Thoracic aorta (tissue), 2 donors: ENCODE measurements at regions not wholly inside any gene's neighbourhood (a gene's known extent, or its start where the extent isn't known, plus 50 kb on each side); places are given as distances from the start of the nearest gene placed in this dataset.

Experiments
- ATAC-seq: fragments of 150-250 bp; one replicate; pipeline ENCODE4 v1.8.0; 2017; ENCODE audit warnings: low read depth; ENCODE audit not compliant: insufficient number of reproducible peaks, low FRiP score
- DNase-seq: peaks from one replicate; pipeline ENCODE4 v3.0.0-alpha.2; 2020; ENCODE audit warnings: low spot score
- H3K27ac ChIP-seq, 2 donors: fragments of 200-600 bp; sonication (generic); 1 replicate in 1 of 2; 2 replicates in 1 of 2; pipeline ENCODE4 v1.5.1; 2016; ENCODE audit warnings: mild to moderate bottlenecking in 2 of 2, moderate library complexity in 2 of 2
- H3K27me3 ChIP-seq: fragments of 200-600 bp; sonication (generic); replicated peaks from 2 replicates; pipeline ENCODE4 v1.6.0; 2016; ENCODE audit warnings: mild to moderate bottlenecking; ENCODE audit not compliant: insufficient read depth
- H3K36me3 ChIP-seq: fragments of 200-600 bp; sonication (generic); one replicate; pipeline ENCODE4 v1.5.1; 2016
- H3K4me1 ChIP-seq, 2 donors: fragments of 200-600 bp; sonication (generic); 1 replicate in 1 of 2; 2 replicates in 1 of 2; pipeline versions ENCODE4 v1.5.1 to v1.6.0; 2016; ENCODE audit warnings: low read depth in 2 of 2, mild to moderate bottlenecking in 1 of 2; ENCODE audit not compliant: control insufficient read depth in 1 of 2
- H3K4me3 ChIP-seq: fragments of 200-600 bp; sonication (generic); 2 replicates; pipeline ENCODE4 v1.5.1; 2016; ENCODE audit warnings: mild to moderate bottlenecking
- H3K9me3 ChIP-seq: fragments of 200-600 bp; sonication (generic); 2 replicates; pipeline ENCODE4 v1.5.1; 2016
- TF ChIP-seq, protein P1 (sequence below): fragments of 200-600 bp; sonication (generic); IDR thresholded peaks from one replicate; pipeline ENCODE4 v1.5.1; 2019; ENCODE audit warnings: antibody characterized with exemption

DNA sequence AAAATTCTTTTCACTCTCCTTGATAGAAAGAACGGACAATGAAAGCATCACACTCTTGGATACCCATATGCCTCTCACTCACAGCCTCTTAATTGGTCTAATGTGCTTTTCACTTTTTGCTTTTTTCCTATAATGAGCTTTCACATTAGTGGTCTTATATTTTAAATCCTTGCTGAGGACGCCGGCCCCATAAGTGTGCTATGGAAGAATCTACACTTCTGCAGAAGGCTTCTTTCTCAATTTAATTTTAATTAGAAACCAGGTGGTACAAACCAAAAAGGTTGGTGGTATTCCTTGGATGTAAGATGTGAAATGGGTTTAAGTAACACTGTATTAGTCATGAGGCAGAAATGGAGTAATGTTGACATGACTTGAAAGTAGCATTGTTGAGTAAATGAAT lies 190.6 kb upstream of the NFIA start:
- Histone ChIP-seq H3K27ac (no peak overlapping the region), H3K4me1 (peaks cover 3 to 15% of the 10 kb centered on the region in 2 donors), H3K36me3 (no peaks in the 10 kb centered on the region), H3K9me3 (no peaks in the 10 kb centered on the region), H3K4me3 (no peak overlapping the region), H3K27me3 (no peaks in the 10 kb centered on the region)
- TF ChIP-seq, protein P1, sequence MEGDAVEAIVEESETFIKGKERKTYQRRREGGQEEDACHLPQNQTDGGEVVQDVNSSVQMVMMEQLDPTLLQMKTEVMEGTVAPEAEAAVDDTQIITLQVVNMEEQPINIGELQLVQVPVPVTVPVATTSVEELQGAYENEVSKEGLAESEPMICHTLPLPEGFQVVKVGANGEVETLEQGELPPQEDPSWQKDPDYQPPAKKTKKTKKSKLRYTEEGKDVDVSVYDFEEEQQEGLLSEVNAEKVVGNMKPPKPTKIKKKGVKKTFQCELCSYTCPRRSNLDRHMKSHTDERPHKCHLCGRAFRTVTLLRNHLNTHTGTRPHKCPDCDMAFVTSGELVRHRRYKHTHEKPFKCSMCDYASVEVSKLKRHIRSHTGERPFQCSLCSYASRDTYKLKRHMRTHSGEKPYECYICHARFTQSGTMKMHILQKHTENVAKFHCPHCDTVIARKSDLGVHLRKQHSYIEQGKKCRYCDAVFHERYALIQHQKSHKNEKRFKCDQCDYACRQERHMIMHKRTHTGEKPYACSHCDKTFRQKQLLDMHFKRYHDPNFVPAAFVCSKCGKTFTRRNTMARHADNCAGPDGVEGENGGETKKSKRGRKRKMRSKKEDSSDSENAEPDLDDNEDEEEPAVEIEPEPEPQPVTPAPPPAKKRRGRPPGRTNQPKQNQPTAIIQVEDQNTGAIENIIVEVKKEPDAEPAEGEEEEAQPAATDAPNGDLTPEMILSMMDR, result no peak
- ATAC-seq (no peak), DNase-seq (no peak)

DNA sequence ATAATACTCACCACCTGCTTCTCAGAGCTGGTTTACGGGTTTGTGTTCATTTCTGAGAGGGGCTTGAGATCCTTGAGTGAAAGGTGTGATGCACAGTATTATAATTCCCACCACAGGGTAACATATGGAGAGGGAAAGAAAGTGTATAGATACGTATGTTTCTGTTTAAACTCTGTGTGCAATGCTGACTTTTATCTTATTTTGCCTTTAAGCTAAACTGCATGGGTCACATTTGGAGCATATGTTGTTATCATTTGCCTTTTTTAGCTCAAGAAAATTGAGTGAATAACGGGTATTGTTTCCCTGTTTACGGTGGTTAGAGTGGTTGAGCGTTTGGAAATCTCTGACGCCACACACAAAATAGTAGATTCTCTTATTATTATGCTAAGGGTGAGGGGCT lies 191.1 kb upstream of the NFIA start:
- no peak for ATAC-seq
- TF ChIP-seq, protein P1, result no peak
- no peaks in the 10 kb centered on the region for H3K36me3 ChIP-seq
- no peaks in the 10 kb centered on the region for H3K27me3 ChIP-seq
- peaks cover 3 to 10% of the 10 kb centered on the region in 2 donors for H3K4me1 ChIP-seq
- no peak overlapping the region for H3K4me3 ChIP-seq
- H3K9me3 ChIP-seq, result no peaks in the 10 kb centered on the region
- DNase-seq, result no peak
- H3K27ac ChIP-seq, result no peak overlapping the region

GRCh38 chr1:60890664-60891063 lies 191.7 kb upstream of the NFIA start:
- TF ChIP-seq, protein P1, result no peak
- Histone ChIP-seq H3K4me1 (peaks cover under 1 to 5% of the 10 kb centered on the region in 2 donors), H3K9me3 (no peaks in the 10 kb centered on the region), H3K27me3 (no peaks in the 10 kb centered on the region), H3K27ac (no peak overlapping the region), H3K4me3 (no peak overlapping the region), H3K36me3 (no peaks in the 10 kb centered on the region)
- no peak for DNase-seq
- ATAC-seq, result no peak

DNA sequence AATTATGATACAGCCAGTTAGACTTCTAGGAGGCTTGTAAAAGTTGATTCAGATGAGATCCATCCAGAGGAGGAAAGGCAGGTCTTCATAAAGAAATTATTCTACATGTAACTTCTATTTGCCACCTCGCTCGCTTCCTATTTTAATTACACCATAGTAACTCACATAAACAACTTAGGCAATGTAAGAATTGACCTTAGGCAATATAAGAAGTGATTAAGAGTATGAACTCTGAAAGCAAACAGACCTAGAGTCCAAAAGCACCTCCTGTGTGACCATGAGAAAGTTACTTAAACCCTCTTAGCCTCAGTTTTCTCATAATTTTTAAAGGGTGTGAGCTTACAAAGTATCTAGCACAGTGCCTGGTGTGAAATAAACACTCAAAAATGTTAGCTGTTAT lies 192.7 kb upstream of the NFIA start:
- no peaks in the 10 kb centered on the region for H3K27me3 ChIP-seq
- H3K4me3 ChIP-seq, result no peak overlapping the region
- H3K9me3 ChIP-seq, result no peaks in the 10 kb centered on the region
- ATAC-seq (no peak), DNase-seq (no peak)
- no peak overlapping the region for H3K27ac ChIP-seq
- TF ChIP-seq, protein P1, result no peak
- H3K36me3 ChIP-seq, result no peaks in the 10 kb centered on the region
- peaks cover 0 to 4% of the 10 kb centered on the region in 2 donors for H3K4me1 ChIP-seq

DNA sequence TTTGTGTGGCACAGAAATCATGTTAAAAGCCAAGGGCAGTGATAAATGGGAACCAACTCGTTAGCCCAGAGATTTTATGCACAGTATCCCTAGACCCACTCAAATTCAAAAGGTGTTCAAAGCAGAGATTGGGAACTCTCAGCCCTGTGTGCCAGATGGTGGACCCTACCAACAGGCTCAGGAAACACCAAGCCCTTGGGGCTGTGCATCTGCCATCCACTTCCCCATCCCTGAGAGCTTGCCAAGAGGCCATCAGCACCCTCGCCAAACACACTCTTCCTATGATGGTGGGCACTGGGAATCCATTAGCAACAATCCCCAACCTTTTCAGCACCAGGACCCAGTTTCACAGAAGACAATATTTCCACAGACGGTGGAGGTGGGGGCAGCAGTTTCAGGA lies 194.2 kb upstream of the NFIA start:
- no peaks in the 10 kb centered on the region for H3K27me3 ChIP-seq
- H3K9me3 ChIP-seq, result no peaks in the 10 kb centered on the region
- TF ChIP-seq, protein P1, result no peak
- DNase-seq, result no peak
- ATAC-seq, result no peak
- no peaks in the 10 kb centered on the region for H3K36me3 ChIP-seq
- H3K4me3 ChIP-seq, result no peak overlapping the region
- peaks cover 0 to 4% of the 10 kb centered on the region in 2 donors for H3K4me1 ChIP-seq
- H3K27ac ChIP-seq, result no peak overlapping the region
